ENCODE measurements at regions not wholly inside any gene's neighbourhood (a gene's known extent, or its start where the extent isn't known, plus 50 kb on each side); places are given as distances from the start of the nearest gene placed in this dataset.

- no peaks in the 10 kb centered on the region for H4K20me1 ChIP-seq (ENCODE audit: insufficient read depth, low read length)
- no peak overlapping the region for H3K4me3 ChIP-seq (ENCODE audit: low read depth, low read length, poor library complexity, severe bottlenecking)
- H3F3A ChIP-seq (ENCODE audit: insufficient read depth, low read length), result no peaks in the 10 kb centered on the region
- no peak overlapping the region for H3K9ac ChIP-seq (ENCODE audit: low read length)
- H3K4me2 ChIP-seq (ENCODE audit: low read length), result no peak overlapping the region
- H3K36me3 ChIP-seq (ENCODE audit: insufficient read depth, low read length), result no peaks in the 10 kb centered on the region
- no peaks in the 10 kb centered on the region for H3K79me2 ChIP-seq (ENCODE audit: insufficient read depth, low read length)
- no peaks in the 10 kb centered on the region for H3K9me2 ChIP-seq (ENCODE audit: low read depth, low read length)
- no peaks in the 10 kb centered on the region for H3K9me3 ChIP-seq (ENCODE audit: low read length)
- TF ChIP-seq EZH2 (IDR thresholded peaks at IDR 0.05; ENCODE audit: borderline replicate concordance, low read length) (no peak), CTCF (IDR thresholded peaks at IDR 0.05; ENCODE audit: low read length) (no peak)
- H3K27me3 ChIP-seq (ENCODE audit: insufficient read depth, low read length), result no peaks in the 10 kb centered on the region
- H2AFZ ChIP-seq (ENCODE audit: low read length), result no peak overlapping the region
- H3K4me1 ChIP-seq (ENCODE audit: insufficient read depth, low read length, severe bottlenecking), result no peaks in the 10 kb centered on the region
- H3K27ac ChIP-seq (ENCODE audit: low read depth, low read length, poor library complexity, severe bottlenecking), result no peak overlapping the region
Observed at GRCh38 chr2:235127931-235128330, 176.1 kb downstream of the SH3BP4 start.

GRCh38 chr2:235129850-235130249 lies 178.0 kb downstream of the SH3BP4 start:
- no peaks in the 10 kb centered on the region for H3K9me2 ChIP-seq (ENCODE audit: low read depth, low read length)
- no peaks in the 10 kb centered on the region for H3K9me3 ChIP-seq (ENCODE audit: low read length)
- H2AFZ ChIP-seq (ENCODE audit: low read length), result no peak overlapping the region
- H3K36me3 ChIP-seq (ENCODE audit: insufficient read depth, low read length), result no peaks in the 10 kb centered on the region
- H3K27me3 ChIP-seq (ENCODE audit: insufficient read depth, low read length), result no peaks in the 10 kb centered on the region
- no peaks in the 10 kb centered on the region for H3F3A ChIP-seq (ENCODE audit: insufficient read depth, low read length)
- no peak overlapping the region for H3K4me2 ChIP-seq (ENCODE audit: low read length)
- H3K9ac ChIP-seq (ENCODE audit: low read length), result no peak overlapping the region
- no peaks in the 10 kb centered on the region for H3K79me2 ChIP-seq (ENCODE audit: insufficient read depth, low read length)
- H3K27ac ChIP-seq (ENCODE audit: low read depth, low read length, poor library complexity, severe bottlenecking), result no peak overlapping the region
- no peaks in the 10 kb centered on the region for H3K4me1 ChIP-seq (ENCODE audit: insufficient read depth, low read length, severe bottlenecking)
- H4K20me1 ChIP-seq (ENCODE audit: insufficient read depth, low read length), result no peaks in the 10 kb centered on the region
- no peak for TF ChIP-seq EZH2 (IDR thresholded peaks at IDR 0.05; ENCODE audit: borderline replicate concordance, low read length)
- TF ChIP-seq CTCF (IDR thresholded peaks at IDR 0.05; ENCODE audit: low read length), result no peak
- no peak overlapping the region for H3K4me3 ChIP-seq (ENCODE audit: low read depth, low read length, poor library complexity, severe bottlenecking)

- Histone ChIP-seq H3K9me3 (ENCODE audit: low read length) (no peaks in the 10 kb centered on the region), H3K4me3 (ENCODE audit: low read depth, low read length, poor library complexity, severe bottlenecking) (no peak overlapping the region), H3F3A (ENCODE audit: insufficient read depth, low read length) (no peaks in the 10 kb centered on the region), H3K9me2 (ENCODE audit: low read depth, low read length) (no peaks in the 10 kb centered on the region), H3K4me1 (ENCODE audit: insufficient read depth, low read length, severe bottlenecking) (no peaks in the 10 kb centered on the region), H2AFZ (ENCODE audit: low read length) (no peak overlapping the region), H3K27ac (ENCODE audit: low read depth, low read length, poor library complexity, severe bottlenecking) (no peak overlapping the region), H3K9ac (ENCODE audit: low read length) (no peak overlapping the region), H3K79me2 (ENCODE audit: insufficient read depth, low read length) (no peaks in the 10 kb centered on the region), H3K36me3 (ENCODE audit: insufficient read depth, low read length) (no peaks in the 10 kb centered on the region), H3K27me3 (ENCODE audit: insufficient read depth, low read length) (no peaks in the 10 kb centered on the region), H4K20me1 (ENCODE audit: insufficient read depth, low read length) (no peaks in the 10 kb centered on the region), H3K4me2 (ENCODE audit: low read length) (no peak overlapping the region)
- TF ChIP-seq CTCF (IDR thresholded peaks at IDR 0.05; ENCODE audit: low read length), result no peak
- no peak for TF ChIP-seq EZH2 (IDR thresholded peaks at IDR 0.05; ENCODE audit: borderline replicate concordance, low read length)
Observed at GRCh38 chr2:235131334-235132305, 179.8 kb downstream of the SH3BP4 start.
